Loucy (cell line): ENCODE measurements at regions not wholly inside any gene's neighbourhood (a gene's known extent, or its start where the extent isn't known, plus 50 kb on each side); places are given as distances from the start of the nearest gene placed in this dataset.

Experiments
- H2AFZ ChIP-seq: fragments of 200-600 bp; sonication (generic); 2 replicates; pipeline ENCODE4 v1.6.0; 2016; ENCODE audit warnings: antibody characterized with exemption, mild to moderate bottlenecking, low read length, moderate library complexity
- H3F3A ChIP-seq: fragments of 200-600 bp; 2 replicates; pipeline ENCODE4 v1.6.0; 2016; ENCODE audit warnings: antibody characterized with exemption, low read depth, mild to moderate bottlenecking
- H3K27me3 ChIP-seq: fragments of 200-600 bp; sonication (generic); 2 replicates; pipeline ENCODE4 v1.6.1; 2014; ENCODE audit warnings: low read length, mild to moderate bottlenecking; ENCODE audit not compliant: insufficient read depth, poor library complexity, severe bottlenecking
- H3K36me3 ChIP-seq: fragments of 200-600 bp; sonication (generic); 2 replicates; pipeline ENCODE4 v1.6.1; 2016; ENCODE audit warnings: low read length; ENCODE audit not compliant: insufficient read depth
- H3K4me1 ChIP-seq: fragments of 200-600 bp; sonication (generic); 2 replicates; pipeline ENCODE4 v1.5.1; 2014; ENCODE audit warnings: low read length, mild to moderate bottlenecking; ENCODE audit not compliant: insufficient read depth, poor library complexity, severe bottlenecking
- H3K4me2 ChIP-seq: fragments of 200-600 bp; sonication (generic); 2 replicates; pipeline ENCODE4 v1.6.0; 2014; ENCODE audit warnings: antibody characterized with exemption, low read length, low read depth, mild to moderate bottlenecking; ENCODE audit not compliant: poor library complexity, severe bottlenecking
- H3K4me3 ChIP-seq: fragments of 200-600 bp; sonication (generic); 2 replicates; pipeline ENCODE4 v1.5.1; 2014; ENCODE audit warnings: low read length, mild to moderate bottlenecking, mixed read lengths; ENCODE audit not compliant: poor library complexity, severe bottlenecking
- H3K79me2 ChIP-seq: fragments of 200-600 bp; sonication (generic); 2 replicates; pipeline ENCODE4 v1.6.1; 2014; ENCODE audit warnings: low read length; ENCODE audit not compliant: insufficient read depth
- H3K9ac ChIP-seq: fragments of 200-600 bp; sonication (generic); 2 replicates; pipeline ENCODE4 v1.6.0; 2014; ENCODE audit warnings: mild to moderate bottlenecking, low read depth, low read length, moderate library complexity; ENCODE audit not compliant: poor library complexity, severe bottlenecking
- H3K9me2 ChIP-seq: fragments of 200-600 bp; sonication (generic); replicated peaks from 2 replicates; pipeline ENCODE4 v1.6.1; 2016; ENCODE audit warnings: low read depth, low read length, mixed read lengths
- H3K9me3 ChIP-seq: fragments of 200-600 bp; sonication (generic); 2 replicates; pipeline ENCODE4 v1.6.1; 2014; ENCODE audit warnings: mild to moderate bottlenecking, antibody characterized with exemption, low read length, low read depth; ENCODE audit not compliant: insufficient read depth
- H4K20me1 ChIP-seq: fragments of 200-600 bp; sonication (generic); 2 replicates; pipeline ENCODE4 v1.6.0; 2014; ENCODE audit warnings: antibody characterized with exemption, low read length, mild to moderate bottlenecking; ENCODE audit not compliant: insufficient read depth, poor library complexity, severe bottlenecking
- CTCF ChIP-seq: fragments of 200-600 bp; sonication (generic); conservative IDR thresholded peaks from 2 replicates; pipeline ENCODE4 v1.5.1; 2014; ENCODE audit warnings: mild to moderate bottlenecking, antibody characterized with exemption, low read length
- EZH2phosphoT487 ChIP-seq: fragments of 200-600 bp; IDR thresholded peaks from 2 replicates; pipeline ENCODE4 v1.6.1; 2018; ENCODE audit warnings: antibody characterized with exemption, mild to moderate bottlenecking, moderate library complexity, borderline replicate concordance

- Histone ChIP-seq H3F3A (no peaks in the 10 kb centered on the region), H4K20me1 (no peaks in the 10 kb centered on the region), H3K4me2 (no peak overlapping the region), H3K9ac (no peak overlapping the region), H3K36me3 (no peaks in the 10 kb centered on the region), H3K9me3 (no peaks in the 10 kb centered on the region), H2AFZ (no peak overlapping the region), H3K79me2 (no peaks in the 10 kb centered on the region), H3K4me1 (no peaks in the 10 kb centered on the region), H3K27me3 (no peaks in the 10 kb centered on the region), H3K4me3 (no peak overlapping the region), H3K9me2 (no peaks in the 10 kb centered on the region)
- TF ChIP-seq CTCF = no peak
- TF ChIP-seq EZH2phosphoT487 = no peak
These were observed 172.3 kb downstream of the ARL6IP6 start for GRCh38 chr2:152890736-152891135.

- Histone ChIP-seq H2AFZ (no peak overlapping the region), H3K9ac (no peak overlapping the region), H4K20me1 (no peaks in the 10 kb centered on the region), H3K9me3 (no peaks in the 10 kb centered on the region; the same call in 1 of the 2 replicates), H3K4me2 (no peak overlapping the region), H3K4me1 (no peaks in the 10 kb centered on the region), H3F3A (no peaks in the 10 kb centered on the region), H3K9me2 (no peaks in the 10 kb centered on the region), H3K79me2 (no peaks in the 10 kb centered on the region), H3K4me3 (no peak overlapping the region), H3K27me3 (no peaks in the 10 kb centered on the region), H3K36me3 (no peaks in the 10 kb centered on the region)
- no peak for TF ChIP-seq CTCF
- no peak for TF ChIP-seq EZH2phosphoT487
These were observed 165.6 kb downstream of the ARL6IP6 start for GRCh38 chr2:152883951-152884487.

- H3K27me3 ChIP-seq = no peaks in the 10 kb centered on the region
- no peaks in the 10 kb centered on the region for H3K79me2 ChIP-seq
- no peaks in the 10 kb centered on the region for H3F3A ChIP-seq
- H3K9me2 ChIP-seq = no peaks in the 10 kb centered on the region
- no peak for TF ChIP-seq EZH2phosphoT487
- no peaks in the 10 kb centered on the region; the same call in 1 of the 2 replicates for H3K9me3 ChIP-seq
- H2AFZ ChIP-seq = no peak overlapping the region
- H3K9ac ChIP-seq = no peak overlapping the region
- H3K36me3 ChIP-seq = no peaks in the 10 kb centered on the region
- no peaks in the 10 kb centered on the region for H4K20me1 ChIP-seq
- H3K4me1 ChIP-seq = no peaks in the 10 kb centered on the region
- H3K4me2 ChIP-seq = no peak overlapping the region
- H3K4me3 ChIP-seq = no peak overlapping the region
These were observed 163.1 kb downstream of the ARL6IP6 start for GRCh38 chr2:152881527-152881926.

GRCh38 chr2:152879275-152879674 lies 160.9 kb downstream of the ARL6IP6 start:
- no peak overlapping the region for H2AFZ ChIP-seq
- no peaks in the 10 kb centered on the region for H3K27me3 ChIP-seq

More at GRCh38 chr2:152879275-152879674, 160.9 kb downstream of the ARL6IP6 start:
- Histone ChIP-seq H3K4me1 (no peaks in the 10 kb centered on the region), H3K9me3 (no peaks in the 10 kb centered on the region; the same call in 1 of the 2 replicates), H3K4me3 (no peak overlapping the region), H3K9me2 (no peaks in the 10 kb centered on the region), H3K79me2 (no peaks in the 10 kb centered on the region), H3K4me2 (no peak overlapping the region), H3F3A (no peaks in the 10 kb centered on the region), H3K36me3 (no peaks in the 10 kb centered on the region), H4K20me1 (no peaks in the 10 kb centered on the region), H3K9ac (no peak overlapping the region)
- no peak for TF ChIP-seq EZH2phosphoT487
- TF ChIP-seq CTCF = no peak
